Ishikawa (cell line): ENCODE measurements at regions not wholly inside any gene's neighbourhood (a gene's known extent, or its start where the extent isn't known, plus 50 kb on each side); places are given as distances from the start of the nearest gene placed in this dataset.

Experiments
- CEBPB ChIP-seq: IDR thresholded peaks from 2 replicates; pipeline ENCODE4 v1.6.1; 2012
- CREB1 ChIP-seq: IDR thresholded peaks from 2 replicates; pipeline ENCODE4 v1.6.1; 2012; ENCODE audit warnings: low read depth
- EGR1 ChIP-seq: IDR thresholded peaks from 2 replicates; pipeline ENCODE4 v1.6.1; 2012
- EP300 ChIP-seq: IDR thresholded peaks from 2 replicates; pipeline ENCODE4 v1.6.1; 2012; ENCODE audit warnings: borderline replicate concordance
- FOXM1 ChIP-seq: IDR thresholded peaks from 2 replicates; pipeline ENCODE4 v1.6.1; 2012; ENCODE audit warnings: low read depth, borderline replicate concordance
- NFIC ChIP-seq: IDR thresholded peaks from 2 replicates; pipeline ENCODE4 v1.6.1; 2012
- RAD21 ChIP-seq: IDR thresholded peaks from 2 replicates; pipeline ENCODE4 v1.6.1; 2012; ENCODE audit warnings: low read depth
- TAF1 ChIP-seq: IDR thresholded peaks from 2 replicates; pipeline ENCODE4 v1.6.1; 2012; ENCODE audit warnings: low read depth, mild to moderate bottlenecking
- TCF12 ChIP-seq: IDR thresholded peaks from 2 replicates; pipeline ENCODE4 v1.6.1; 2012; ENCODE audit warnings: low read depth
- TEAD4 ChIP-seq: IDR thresholded peaks from 2 replicates; pipeline ENCODE4 v1.6.1; 2012
- YY1 ChIP-seq: IDR thresholded peaks from 2 replicates; pipeline ENCODE4 v1.6.1; 2012; ENCODE audit warnings: low read depth
- ZBTB7A ChIP-seq: IDR thresholded peaks from 2 replicates; pipeline ENCODE4 v1.6.1; 2012; ENCODE audit warnings: low read depth
- TF ChIP-seq, protein P1 (sequence below): IDR thresholded peaks from 2 replicates; pipeline ENCODE4 v1.6.1; 2012; ENCODE audit warnings: low read depth, mild to moderate bottlenecking
- TF ChIP-seq, protein P2 (sequence below): IDR thresholded peaks from 2 replicates; pipeline ENCODE4 v1.6.1; 2012
- TF ChIP-seq, protein P3 (sequence below): IDR thresholded peaks from 2 replicates; pipeline ENCODE4 v1.6.1; 2012

DNA sequence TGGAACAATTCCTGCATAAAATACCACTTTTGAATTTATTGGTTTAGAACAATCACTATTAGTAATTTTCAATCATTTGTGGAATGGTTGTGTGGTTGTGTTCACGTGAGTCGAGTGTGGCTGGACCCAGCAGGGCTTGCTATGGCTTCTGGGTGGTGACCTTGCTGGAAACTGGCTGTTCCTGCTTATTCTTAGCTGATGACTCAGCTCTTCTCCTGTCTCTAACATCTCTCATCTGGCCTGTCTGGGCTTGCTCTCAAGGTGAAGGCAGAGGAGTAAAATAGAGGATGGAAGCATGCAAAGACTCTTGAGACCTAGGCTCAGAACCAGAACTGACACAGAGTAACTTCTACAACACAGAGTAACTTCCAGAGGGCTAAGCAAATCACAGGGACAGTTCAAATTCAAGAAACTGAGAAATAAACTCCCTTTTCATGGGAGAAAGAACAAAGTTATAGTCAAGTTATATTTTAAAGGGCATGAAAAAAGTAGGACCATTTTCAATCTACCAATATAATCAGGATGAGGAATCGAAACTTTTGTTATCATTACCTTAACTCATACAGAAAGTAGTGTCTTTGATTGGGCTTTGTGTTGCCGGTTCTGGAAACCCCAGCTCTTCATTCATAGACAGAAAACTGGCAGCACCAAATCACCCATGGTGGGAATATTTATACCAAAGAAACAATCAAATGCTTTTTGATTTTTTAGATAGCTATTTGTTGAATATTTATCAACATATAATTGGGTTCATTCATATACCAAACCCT lies 665.1 kb downstream of the CDH18 start:
- TF ChIP-seq TCF12 (no peak), TEAD4 (no peak), EGR1 (no peak), YY1 (no peak)
- TF ChIP-seq, protein P1, sequence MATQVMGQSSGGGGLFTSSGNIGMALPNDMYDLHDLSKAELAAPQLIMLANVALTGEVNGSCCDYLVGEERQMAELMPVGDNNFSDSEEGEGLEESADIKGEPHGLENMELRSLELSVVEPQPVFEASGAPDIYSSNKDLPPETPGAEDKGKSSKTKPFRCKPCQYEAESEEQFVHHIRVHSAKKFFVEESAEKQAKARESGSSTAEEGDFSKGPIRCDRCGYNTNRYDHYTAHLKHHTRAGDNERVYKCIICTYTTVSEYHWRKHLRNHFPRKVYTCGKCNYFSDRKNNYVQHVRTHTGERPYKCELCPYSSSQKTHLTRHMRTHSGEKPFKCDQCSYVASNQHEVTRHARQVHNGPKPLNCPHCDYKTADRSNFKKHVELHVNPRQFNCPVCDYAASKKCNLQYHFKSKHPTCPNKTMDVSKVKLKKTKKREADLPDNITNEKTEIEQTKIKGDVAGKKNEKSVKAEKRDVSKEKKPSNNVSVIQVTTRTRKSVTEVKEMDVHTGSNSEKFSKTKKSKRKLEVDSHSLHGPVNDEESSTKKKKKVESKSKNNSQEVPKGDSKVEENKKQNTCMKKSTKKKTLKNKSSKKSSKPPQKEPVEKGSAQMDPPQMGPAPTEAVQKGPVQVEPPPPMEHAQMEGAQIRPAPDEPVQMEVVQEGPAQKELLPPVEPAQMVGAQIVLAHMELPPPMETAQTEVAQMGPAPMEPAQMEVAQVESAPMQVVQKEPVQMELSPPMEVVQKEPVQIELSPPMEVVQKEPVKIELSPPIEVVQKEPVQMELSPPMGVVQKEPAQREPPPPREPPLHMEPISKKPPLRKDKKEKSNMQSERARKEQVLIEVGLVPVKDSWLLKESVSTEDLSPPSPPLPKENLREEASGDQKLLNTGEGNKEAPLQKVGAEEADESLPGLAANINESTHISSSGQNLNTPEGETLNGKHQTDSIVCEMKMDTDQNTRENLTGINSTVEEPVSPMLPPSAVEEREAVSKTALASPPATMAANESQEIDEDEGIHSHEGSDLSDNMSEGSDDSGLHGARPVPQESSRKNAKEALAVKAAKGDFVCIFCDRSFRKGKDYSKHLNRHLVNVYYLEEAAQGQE: no peak

DNA sequence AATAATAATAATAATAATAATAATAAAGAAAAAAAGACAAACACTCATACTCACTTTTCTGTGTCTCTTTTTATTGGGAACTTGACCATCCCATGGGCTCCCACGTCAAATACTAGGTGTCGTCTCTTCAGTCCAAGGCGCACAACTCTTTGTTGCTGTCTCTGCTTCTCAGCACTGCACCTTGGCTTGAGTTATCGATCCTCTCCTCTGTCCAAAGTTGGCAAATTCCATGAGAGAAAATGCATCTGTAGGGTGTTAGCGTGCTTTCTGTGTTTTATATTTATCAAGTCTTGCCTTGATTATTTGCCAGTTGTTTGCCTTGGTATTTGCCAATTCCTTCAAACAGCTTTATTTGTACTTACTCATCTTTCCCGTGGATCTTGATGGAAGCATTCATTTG lies 653.7 kb downstream of the CDH18 start:
- TF ChIP-seq ZBTB7A: no peak
- TF ChIP-seq, protein P1: no peak
- no peak for TF ChIP-seq YY1
- TF ChIP-seq CEBPB: no peak
- no peak for TF ChIP-seq TEAD4
- TF ChIP-seq, protein P2, sequence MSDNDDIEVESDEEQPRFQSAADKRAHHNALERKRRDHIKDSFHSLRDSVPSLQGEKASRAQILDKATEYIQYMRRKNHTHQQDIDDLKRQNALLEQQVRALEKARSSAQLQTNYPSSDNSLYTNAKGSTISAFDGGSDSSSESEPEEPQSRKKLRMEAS: no peak
- TF ChIP-seq RAD21: no peak
- TF ChIP-seq EGR1: no peak
- TF ChIP-seq CREB1: no peak
- TF ChIP-seq, protein P3, sequence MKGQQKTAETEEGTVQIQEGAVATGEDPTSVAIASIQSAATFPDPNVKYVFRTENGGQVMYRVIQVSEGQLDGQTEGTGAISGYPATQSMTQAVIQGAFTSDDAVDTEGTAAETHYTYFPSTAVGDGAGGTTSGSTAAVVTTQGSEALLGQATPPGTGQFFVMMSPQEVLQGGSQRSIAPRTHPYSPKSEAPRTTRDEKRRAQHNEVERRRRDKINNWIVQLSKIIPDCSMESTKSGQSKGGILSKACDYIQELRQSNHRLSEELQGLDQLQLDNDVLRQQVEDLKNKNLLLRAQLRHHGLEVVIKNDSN: no peak

DNA sequence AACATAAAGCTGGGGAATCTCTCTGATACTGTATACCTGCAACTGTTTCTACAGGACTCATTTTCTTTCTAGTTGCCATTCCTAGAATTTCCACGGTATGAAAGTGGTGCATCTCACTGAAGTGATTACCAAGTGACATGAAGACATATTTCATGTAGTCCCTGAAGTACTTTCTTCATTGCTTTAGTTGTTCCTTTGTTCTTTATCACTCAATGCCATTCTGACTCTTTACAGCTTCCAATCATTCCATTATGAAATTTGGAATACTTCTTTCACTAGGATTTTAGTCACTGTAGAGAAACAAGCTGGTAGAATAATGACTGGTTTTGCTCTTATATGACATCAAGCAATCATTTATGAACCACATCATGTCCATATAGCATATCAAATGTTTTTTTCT lies 645.1 kb downstream of the CDH18 start:
- TF ChIP-seq TAF1: no peak
- TF ChIP-seq RAD21: no peak
- TF ChIP-seq TEAD4: no peak
- no peak for TF ChIP-seq EP300
- TF ChIP-seq CREB1: no peak
- TF ChIP-seq TCF12: no peak
- TF ChIP-seq, protein P3: no peak
- TF ChIP-seq CEBPB: no peak
- no peak for TF ChIP-seq FOXM1
- TF ChIP-seq, protein P2: no peak
- no peak for TF ChIP-seq ZBTB7A
- no peak for TF ChIP-seq YY1
- TF ChIP-seq EGR1: no peak

DNA sequence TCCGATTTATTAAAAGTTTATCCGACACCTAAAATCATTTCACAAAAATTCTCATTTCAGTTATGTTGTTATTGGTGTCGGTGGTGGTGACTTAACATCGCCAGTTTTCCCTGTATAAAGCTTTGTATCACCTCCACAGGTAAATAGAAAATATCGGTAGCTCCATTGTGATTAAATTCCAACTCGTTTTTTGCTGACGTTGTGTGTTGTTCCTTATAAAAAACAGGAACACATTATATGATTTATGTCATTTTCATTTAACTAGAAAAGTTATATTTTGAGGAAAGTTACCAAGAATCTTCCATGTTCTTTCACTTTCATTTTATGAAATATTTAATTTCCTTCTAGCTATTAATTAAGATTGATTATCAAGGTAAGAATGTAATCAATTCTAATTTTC lies 635.9 kb downstream of the CDH18 start:
- TF ChIP-seq NFIC (no peak), YY1 (no peak), CEBPB (no peak), FOXM1 (no peak), TEAD4 (no peak), EP300 (no peak), EGR1 (no peak), TAF1 (no peak), ZBTB7A (no peak), TCF12 (no peak)
- TF ChIP-seq, protein P3: no peak

DNA sequence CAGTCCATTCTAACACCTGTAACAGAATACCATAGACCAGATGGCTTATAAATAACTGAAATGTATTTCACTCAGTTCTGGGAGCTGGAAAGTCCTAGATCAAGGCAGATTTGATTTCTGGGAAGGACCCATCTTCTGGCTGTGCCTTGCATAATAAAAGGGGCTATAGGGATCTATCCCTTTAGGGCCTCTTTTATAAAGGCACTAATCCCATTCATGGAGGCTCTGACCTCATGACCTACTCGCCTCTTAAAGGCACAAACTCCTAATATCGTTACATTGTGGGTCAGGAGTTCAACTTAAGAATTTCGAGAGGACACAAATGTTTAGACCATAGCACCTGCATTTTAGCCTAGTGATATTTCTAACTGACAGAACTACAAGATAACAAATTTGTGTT lies 619.0 kb downstream of the CDH18 start:
- TF ChIP-seq TAF1 (no peak), CREB1 (no peak), FOXM1 (no peak), TEAD4 (no peak), ZBTB7A (no peak), EGR1 (no peak), NFIC (no peak), CEBPB (no peak), TCF12 (no peak)
- TF ChIP-seq, protein P3: no peak
- TF ChIP-seq, protein P1: no peak
